DND-41 (cell line): ENCODE measurements at regions not wholly inside any gene's neighbourhood (a gene's known extent, or its start where the extent isn't known, plus 50 kb on each side); places are given as distances from the start of the nearest gene placed in this dataset.
A peak's percentile ranks its signal among the peaks of the same experiment; 100 is the strongest.

Experiments
- ATAC-seq: fragments of 200-7000 bp; cut with Tn5 transposase; 3 replicates; pipeline ENCODE4 v1.9.1; 2021; ENCODE audit warnings: low read depth; ENCODE audit not compliant: insufficient read depth
- DNase-seq: peaks from one replicate; pipeline ENCODE4 v3.0.0-alpha.2; 2020
- H2AFZ ChIP-seq: 2 replicates; pipeline ENCODE4 v1.6.0; 2012; ENCODE audit warnings: low read depth, low read length
- H3K27ac ChIP-seq: 2 replicates; pipeline ENCODE4 v1.5.1; 2012; ENCODE audit warnings: low read length, inconsistent platforms
- H3K27me3 ChIP-seq: fragments of 200-600 bp; sonication (generic); 2 replicates; pipeline ENCODE4 v1.6.0; 2012; ENCODE audit warnings: low read length, mild to moderate bottlenecking, inconsistent platforms; ENCODE audit not compliant: insufficient read depth, poor library complexity
- H3K36me3 ChIP-seq: 2 replicates; pipeline ENCODE4 v1.5.1; 2012; ENCODE audit warnings: low read length, inconsistent platforms; ENCODE audit not compliant: insufficient read depth
- H3K4me1 ChIP-seq: 2 replicates; pipeline ENCODE4 v1.5.1; 2012; ENCODE audit warnings: mild to moderate bottlenecking, low read length; ENCODE audit not compliant: insufficient read depth
- H3K4me2 ChIP-seq: 2 replicates; pipeline ENCODE4 v1.6.0; 2012; ENCODE audit warnings: mild to moderate bottlenecking, moderate library complexity, low read length, inconsistent platforms; ENCODE audit not compliant: insufficient read depth
- H3K4me3 ChIP-seq, 2 experiments: fragments of 200-600 bp in 1 of 2; shearing (Covaris generic) in 1 of 2; 2 replicates each; pipeline ENCODE4 v1.5.1; 2012 to 2016; ENCODE audit warnings: inconsistent platforms in 2 of 2, low read length in 2 of 2, mild to moderate bottlenecking in 2 of 2, low read depth in 1 of 2, moderate library complexity in 1 of 2
- H3K79me2 ChIP-seq: 2 replicates; pipeline ENCODE4 v1.6.0; 2012; ENCODE audit warnings: low read length, inconsistent platforms; ENCODE audit not compliant: insufficient read depth
- H3K9ac ChIP-seq: 2 replicates; pipeline ENCODE4 v1.6.0; 2012; ENCODE audit warnings: low read depth, mild to moderate bottlenecking, inconsistent platforms, low read length, moderate library complexity
- H3K9me3 ChIP-seq: 2 replicates; pipeline ENCODE4 v1.5.1; 2012; ENCODE audit warnings: low read length, moderate library complexity, mild to moderate bottlenecking, inconsistent platforms; ENCODE audit not compliant: insufficient read depth, severe bottlenecking
- H4K20me1 ChIP-seq: 2 replicates; pipeline ENCODE4 v1.6.0; 2012; ENCODE audit warnings: low read length; ENCODE audit not compliant: insufficient read depth
- CTCF ChIP-seq: IDR thresholded peaks from 2 replicates; pipeline ENCODE4 v1.5.1; 2012; ENCODE audit warnings: borderline replicate concordance, low read length, moderate library complexity, mild to moderate bottlenecking; ENCODE audit not compliant: poor library complexity, severe bottlenecking; ENCODE audit errors: extremely low read depth
- EZH2 ChIP-seq: IDR thresholded peaks from 3 replicates; pipeline ENCODE4 v1.6.1; 2012; ENCODE audit warnings: borderline replicate concordance, low read depth, mild to moderate bottlenecking, moderate library complexity, low read length, inconsistent platforms; ENCODE audit not compliant: severe bottlenecking

GRCh38 chr2:183495589-183496267 is 371.5 kb downstream of the NUP35 start:
- Histone ChIP-seq H3K4me3 (no peak overlapping the region), H3K4me1 (no peaks in the 10 kb centered on the region), H3K4me2 (no peak overlapping the region), H3K9me3 (no peaks in the 10 kb centered on the region), H3K27me3 (no peaks in the 10 kb centered on the region), H3K79me2 (no peaks in the 10 kb centered on the region), H3K27ac (no peak overlapping the region), H3K9ac (no peak overlapping the region), H2AFZ (no peak overlapping the region), H4K20me1 (no peaks in the 10 kb centered on the region), H3K36me3 (no peaks in the 10 kb centered on the region)
- TF ChIP-seq EZH2 (no peak), CTCF (no peak)
- ATAC-seq (peak; percentile 52; the same call in 1 of the 3 replicates), DNase-seq (no peak)

DNA sequence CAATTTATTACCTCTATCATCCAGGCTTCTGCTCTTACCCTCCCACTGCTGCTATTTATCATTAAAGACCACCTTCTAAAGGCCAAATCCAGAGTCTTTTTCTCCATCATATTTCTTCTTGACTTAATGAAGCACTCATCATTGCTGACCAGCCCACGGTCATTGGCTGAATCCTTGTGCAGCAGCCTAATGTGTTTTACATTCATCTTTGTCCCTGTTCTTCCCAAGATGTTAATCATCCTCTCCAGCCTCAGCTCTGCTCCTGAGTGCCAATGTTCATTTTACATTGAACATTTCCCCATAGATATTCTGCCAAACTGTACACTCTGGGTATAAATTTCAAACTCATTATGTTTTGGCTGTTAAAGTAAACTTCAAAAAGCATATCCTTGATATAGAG is 373.6 kb downstream of the NUP35 start:
- no peak overlapping the region for H2AFZ ChIP-seq
- TF ChIP-seq CTCF (no peak), EZH2 (no peak)
- H3K79me2 ChIP-seq, result no peaks in the 10 kb centered on the region
- ATAC-seq (no peak), DNase-seq (no peak)
- H3K9ac ChIP-seq, result no peak overlapping the region
- H4K20me1 ChIP-seq, result no peaks in the 10 kb centered on the region
- no peaks in the 10 kb centered on the region for H3K36me3 ChIP-seq
- H3K4me1 ChIP-seq, result no peaks in the 10 kb centered on the region
- H3K27me3 ChIP-seq, result no peaks in the 10 kb centered on the region
- H3K9me3 ChIP-seq, result no peaks in the 10 kb centered on the region
- no peak overlapping the region for H3K4me3 ChIP-seq
- no peak overlapping the region for H3K4me2 ChIP-seq
- H3K27ac ChIP-seq, result no peak overlapping the region

DNA sequence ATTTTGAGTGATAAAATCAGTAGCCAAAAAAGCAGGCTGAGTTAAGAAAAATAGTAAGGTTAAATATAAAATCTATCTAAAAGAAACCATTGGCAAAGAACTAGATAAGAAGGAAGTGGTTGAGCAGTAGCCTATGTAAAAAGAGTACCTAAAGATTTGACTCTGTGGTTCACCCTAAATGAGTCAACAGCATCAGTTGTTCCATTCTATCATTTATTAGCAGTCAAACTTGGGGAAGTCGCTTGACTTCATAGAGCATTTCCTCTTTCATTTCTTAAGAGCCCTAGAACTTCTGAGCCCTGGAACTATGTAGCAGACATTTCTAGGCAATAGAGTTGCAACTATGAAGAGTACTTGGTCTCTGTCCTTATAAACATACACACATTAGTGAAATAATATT is 381.7 kb downstream of the NUP35 start:
- no peaks in the 10 kb centered on the region for H4K20me1 ChIP-seq
- H2AFZ ChIP-seq, result no peak overlapping the region
- no peak overlapping the region for H3K9ac ChIP-seq
- no peak for TF ChIP-seq CTCF
- no peak for TF ChIP-seq EZH2
- no peak overlapping the region for H3K4me2 ChIP-seq
- H3K27ac ChIP-seq, result no peak overlapping the region
- H3K9me3 ChIP-seq, result no peaks in the 10 kb centered on the region
- no peaks in the 10 kb centered on the region for H3K27me3 ChIP-seq
- H3K4me1 ChIP-seq, result no peaks in the 10 kb centered on the region
- DNase-seq (no peak), ATAC-seq (no peak)
- no peak overlapping the region for H3K4me3 ChIP-seq
- no peaks in the 10 kb centered on the region for H3K79me2 ChIP-seq
- H3K36me3 ChIP-seq, result no peaks in the 10 kb centered on the region
